GM20000 (cell line): ENCODE measurements at regions not wholly inside any gene's neighbourhood (a gene's known extent, or its start where the extent isn't known, plus 50 kb on each side); places are given as distances from the start of the nearest gene placed in this dataset.

Experiments used
- DNase-seq: peaks from one replicate; pipeline ENCODE4 v3.0.0; 2012; ENCODE audit warnings: low spot score
- TF ChIP-seq, protein P1 (sequence below): IDR thresholded peaks from 2 replicates; pipeline ENCODE4 v1.5.1; 2012; ENCODE audit warnings: mild to moderate bottlenecking, control low read depth; ENCODE audit errors: extremely low read depth, missing control alignments

DNA sequence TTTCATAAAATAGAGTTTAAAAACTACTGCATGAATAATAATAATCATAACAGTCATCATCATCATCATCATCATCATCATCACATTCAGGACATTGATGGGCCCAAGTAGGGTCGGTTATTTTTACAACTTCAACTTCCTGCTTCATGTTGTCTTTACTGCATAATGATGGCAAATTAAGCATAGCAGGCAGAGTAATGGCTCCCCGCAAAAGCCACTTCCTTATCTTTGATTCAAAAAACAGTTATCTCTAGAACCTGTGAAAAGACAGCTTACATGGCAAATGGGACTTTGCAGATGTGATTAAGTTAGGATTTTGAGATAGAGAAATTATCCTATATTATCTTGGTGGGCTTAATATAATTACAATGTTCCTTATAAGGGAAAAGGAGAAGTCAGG, 792.9 kb downstream of the LIG4 start:
- DNase-seq: no peak
- TF ChIP-seq, protein P1, sequence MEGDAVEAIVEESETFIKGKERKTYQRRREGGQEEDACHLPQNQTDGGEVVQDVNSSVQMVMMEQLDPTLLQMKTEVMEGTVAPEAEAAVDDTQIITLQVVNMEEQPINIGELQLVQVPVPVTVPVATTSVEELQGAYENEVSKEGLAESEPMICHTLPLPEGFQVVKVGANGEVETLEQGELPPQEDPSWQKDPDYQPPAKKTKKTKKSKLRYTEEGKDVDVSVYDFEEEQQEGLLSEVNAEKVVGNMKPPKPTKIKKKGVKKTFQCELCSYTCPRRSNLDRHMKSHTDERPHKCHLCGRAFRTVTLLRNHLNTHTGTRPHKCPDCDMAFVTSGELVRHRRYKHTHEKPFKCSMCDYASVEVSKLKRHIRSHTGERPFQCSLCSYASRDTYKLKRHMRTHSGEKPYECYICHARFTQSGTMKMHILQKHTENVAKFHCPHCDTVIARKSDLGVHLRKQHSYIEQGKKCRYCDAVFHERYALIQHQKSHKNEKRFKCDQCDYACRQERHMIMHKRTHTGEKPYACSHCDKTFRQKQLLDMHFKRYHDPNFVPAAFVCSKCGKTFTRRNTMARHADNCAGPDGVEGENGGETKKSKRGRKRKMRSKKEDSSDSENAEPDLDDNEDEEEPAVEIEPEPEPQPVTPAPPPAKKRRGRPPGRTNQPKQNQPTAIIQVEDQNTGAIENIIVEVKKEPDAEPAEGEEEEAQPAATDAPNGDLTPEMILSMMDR: no peak

DNA sequence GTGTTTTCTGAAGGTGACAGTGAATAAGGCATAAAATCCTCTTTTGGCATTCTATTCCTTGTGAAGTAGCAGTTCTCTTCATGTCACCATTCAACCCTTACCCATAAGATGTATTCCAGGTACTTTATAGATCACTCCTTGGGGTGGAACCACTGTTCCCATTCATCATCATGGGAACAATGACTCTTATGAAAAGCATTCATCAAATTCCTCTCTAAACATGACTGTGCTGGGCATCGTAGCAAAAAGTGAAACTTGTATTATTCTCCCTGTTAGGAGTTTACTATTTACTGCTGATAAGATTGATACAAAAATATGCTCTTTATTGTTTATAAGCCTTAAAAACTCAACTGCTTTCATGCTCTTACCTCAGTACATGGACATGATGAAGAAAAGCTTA, 793.4 kb downstream of the LIG4 start:
- DNase-seq: no peak
- TF ChIP-seq, protein P1: no peak

DNA sequence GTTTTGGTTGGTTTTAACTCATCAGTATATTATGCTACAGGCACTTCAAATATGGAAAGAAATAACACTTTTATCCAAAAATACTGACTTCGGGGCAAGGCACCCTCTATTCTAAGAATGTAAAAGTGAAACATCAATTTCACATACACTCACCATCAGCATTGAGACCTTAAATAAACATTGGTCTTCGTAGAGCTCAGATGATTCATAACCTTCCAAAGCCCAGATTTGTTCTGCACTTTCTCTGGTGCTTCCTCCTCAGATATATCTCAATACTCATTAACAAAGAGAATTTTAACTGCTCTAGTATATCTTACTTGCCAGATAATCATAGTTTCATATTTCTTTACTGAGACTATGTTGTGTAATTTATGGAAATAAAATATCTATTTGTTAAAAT, 794.3 kb downstream of the LIG4 start:
- DNase-seq: no peak
- TF ChIP-seq, protein P1: no peak

DNA sequence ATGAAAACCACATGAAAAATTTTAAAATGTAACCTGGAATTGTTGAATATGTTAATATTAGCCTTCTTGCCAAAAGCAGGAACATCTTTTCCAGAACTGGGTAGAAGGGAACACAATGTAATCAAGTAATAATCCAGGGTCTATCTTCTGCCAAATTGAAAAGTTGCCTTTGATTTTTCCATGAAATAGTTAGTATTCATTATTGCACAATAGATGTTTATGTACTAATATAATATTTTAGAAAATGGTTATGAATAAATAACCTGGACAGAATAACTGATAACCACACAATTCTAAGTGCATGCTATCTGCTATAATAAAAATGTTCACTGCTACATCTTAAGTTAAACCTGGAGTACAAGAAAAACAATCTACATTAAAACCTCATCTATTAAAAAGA, 802.3 kb downstream of the LIG4 start:
- DNase-seq: no peak
- TF ChIP-seq, protein P1: no peak

DNA sequence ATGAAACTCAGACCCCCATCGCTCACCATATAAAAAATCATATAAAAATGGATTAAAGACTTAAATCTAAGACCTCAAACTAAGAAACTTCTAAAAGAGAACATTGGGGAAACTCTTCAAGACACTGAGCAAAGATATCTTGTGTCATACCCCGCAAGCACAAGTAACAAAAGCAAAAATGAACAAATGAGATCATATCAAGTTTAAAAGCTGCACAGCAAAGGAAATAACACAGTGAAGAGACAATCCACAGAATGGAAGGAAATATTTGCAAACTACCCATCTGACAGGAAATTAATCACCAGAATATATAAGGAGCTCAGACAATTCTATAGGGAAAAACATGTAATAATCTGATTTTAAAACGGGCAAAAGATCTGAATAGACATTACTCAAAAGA, 808.3 kb downstream of the LIG4 start:
- no peak for DNase-seq
- TF ChIP-seq, protein P1: no peak

DNA sequence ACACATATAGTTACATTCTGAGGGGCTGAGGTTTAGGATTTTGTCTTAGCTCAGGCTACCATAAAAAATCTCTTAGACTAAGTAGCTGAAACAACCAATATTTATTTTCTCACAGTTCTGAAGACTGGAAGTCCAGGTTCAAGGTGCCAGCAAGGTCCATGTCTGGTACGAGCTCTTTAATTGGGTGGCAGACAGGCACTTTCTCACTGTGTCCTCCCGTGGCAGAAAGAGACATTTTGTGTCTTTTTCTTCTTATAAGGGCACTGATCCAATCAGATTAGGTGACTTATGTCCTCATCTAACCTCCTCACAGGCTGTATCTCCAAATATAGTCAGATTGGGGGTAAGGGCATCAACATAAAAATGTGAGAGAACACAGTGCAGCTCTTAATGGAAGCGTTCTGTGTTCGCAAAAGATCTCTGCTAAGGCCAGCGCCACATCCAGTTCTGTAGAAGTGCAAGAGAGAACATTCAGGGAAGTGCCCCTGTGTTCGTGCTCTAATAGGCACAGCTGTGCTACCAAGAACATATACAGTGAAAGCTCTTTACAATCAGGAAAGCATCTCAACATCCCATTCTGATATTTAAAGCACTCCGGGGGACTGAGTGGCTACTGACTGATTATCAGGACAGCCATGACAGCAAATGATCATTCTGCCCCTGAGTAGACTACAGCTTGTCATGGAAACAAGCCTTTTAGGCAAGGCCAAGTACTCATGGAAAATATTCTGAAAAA, 819.2 kb downstream of the LIG4 start:
- TF ChIP-seq, protein P1: no peak
- DNase-seq: no peak

GRCh38 chr13:107392205-107392604, 823.1 kb downstream of the LIG4 start:
- DNase-seq: no peak
- TF ChIP-seq, protein P1: no peak
